Upper lobe of right lung (tissue), 1 donor: ENCODE measurements at regions not wholly inside any gene's neighbourhood (a gene's known extent, or its start where the extent isn't known, plus 50 kb on each side); places are given as distances from the start of the nearest gene placed in this dataset.

Source experiments
- ATAC-seq: fragments of 200-7000 bp; cut with Tn5 transposase; one replicate; pipeline ENCODE4 v1.9.1; 2020; ENCODE audit warnings: mild to moderate bottlenecking, moderate library complexity
- DNase-seq: peaks from one replicate; pipeline ENCODE4 v3.0.0-alpha.2; 2020
- H3K27ac ChIP-seq: fragments of 200-600 bp; one replicate; pipeline ENCODE4 v1.8.0; 2022
- H3K27me3 ChIP-seq: fragments of 200-600 bp; one replicate; pipeline ENCODE4 v1.8.0; 2022; ENCODE audit warnings: mild to moderate bottlenecking
- H3K36me3 ChIP-seq: fragments of 200-600 bp; one replicate; pipeline ENCODE4 v1.8.0; 2022
- H3K4me1 ChIP-seq: fragments of 200-600 bp; one replicate; pipeline ENCODE4 v1.8.0; 2022
- H3K4me3 ChIP-seq: fragments of 200-600 bp; one replicate; pipeline ENCODE4 v1.8.0; 2022; ENCODE audit warnings: mild to moderate bottlenecking
- H3K9me3 ChIP-seq: fragments of 200-600 bp; one replicate; pipeline ENCODE4 v1.8.0; 2022
- intact Hi-C: fragments of 100-400 bp; cut with DNase I; formaldehyde crosslinking; loops from one replicate; pipeline ENCODE4 v1.11.0; 2022
- TF ChIP-seq, protein P1 (sequence below): fragments of 200-600 bp; IDR thresholded peaks from one replicate; pipeline ENCODE4 v1.8.0; 2022; ENCODE audit warnings: antibody characterized with exemption
- donor health status: DM: no; HTN: yes; CAD: no; lungs with severe emphysema.

DNA sequence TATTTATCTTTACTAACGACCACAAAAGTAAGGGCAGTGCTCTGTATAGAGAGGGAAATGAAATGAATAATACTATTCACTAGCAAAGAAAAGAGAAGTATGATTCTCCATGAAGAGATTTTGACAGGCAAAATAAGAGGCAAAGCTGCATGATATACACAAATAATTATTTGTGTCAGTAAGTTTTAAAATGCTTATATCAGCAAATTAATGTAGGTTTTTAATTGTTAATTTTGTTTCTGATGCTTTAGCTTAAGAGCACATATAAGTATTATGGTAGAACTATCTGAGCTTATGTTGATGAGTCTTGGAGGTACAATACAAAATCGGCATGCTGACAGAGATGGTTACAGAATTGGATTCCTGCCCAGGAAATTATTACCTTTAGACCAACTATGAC lies 383.1 kb upstream of the VSTM2A start:
- intact Hi-C loops: no loop called here
- no peak for ATAC-seq

DNA sequence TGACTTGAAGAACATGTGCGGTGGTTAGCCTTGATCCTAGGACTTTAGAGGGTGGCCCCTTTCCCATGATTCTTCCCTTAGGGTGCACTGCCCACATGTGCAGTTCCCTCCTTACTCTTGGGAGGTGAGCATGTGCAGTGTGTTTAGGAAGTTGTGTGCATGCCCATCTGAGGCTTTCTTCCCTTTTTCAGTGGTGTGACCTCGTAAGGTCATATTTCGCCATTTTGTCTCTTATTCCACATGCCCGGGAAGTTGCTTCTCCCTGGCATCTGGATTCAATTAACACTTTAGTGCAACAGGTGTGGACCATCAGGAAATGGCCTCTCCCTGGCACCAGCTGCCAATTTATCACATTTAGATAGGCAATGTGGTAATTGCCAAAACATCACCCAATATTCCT lies 380.6 kb upstream of the VSTM2A start:
- no peak for ATAC-seq
- no peaks in the 10 kb centered on the region for H3K27me3 ChIP-seq
- no peaks in the 10 kb centered on the region for H3K36me3 ChIP-seq
- no peaks in the 10 kb centered on the region for H3K4me1 ChIP-seq
- no peak for DNase-seq
- H3K9me3 ChIP-seq: no peaks in the 10 kb centered on the region
- TF ChIP-seq, protein P1, sequence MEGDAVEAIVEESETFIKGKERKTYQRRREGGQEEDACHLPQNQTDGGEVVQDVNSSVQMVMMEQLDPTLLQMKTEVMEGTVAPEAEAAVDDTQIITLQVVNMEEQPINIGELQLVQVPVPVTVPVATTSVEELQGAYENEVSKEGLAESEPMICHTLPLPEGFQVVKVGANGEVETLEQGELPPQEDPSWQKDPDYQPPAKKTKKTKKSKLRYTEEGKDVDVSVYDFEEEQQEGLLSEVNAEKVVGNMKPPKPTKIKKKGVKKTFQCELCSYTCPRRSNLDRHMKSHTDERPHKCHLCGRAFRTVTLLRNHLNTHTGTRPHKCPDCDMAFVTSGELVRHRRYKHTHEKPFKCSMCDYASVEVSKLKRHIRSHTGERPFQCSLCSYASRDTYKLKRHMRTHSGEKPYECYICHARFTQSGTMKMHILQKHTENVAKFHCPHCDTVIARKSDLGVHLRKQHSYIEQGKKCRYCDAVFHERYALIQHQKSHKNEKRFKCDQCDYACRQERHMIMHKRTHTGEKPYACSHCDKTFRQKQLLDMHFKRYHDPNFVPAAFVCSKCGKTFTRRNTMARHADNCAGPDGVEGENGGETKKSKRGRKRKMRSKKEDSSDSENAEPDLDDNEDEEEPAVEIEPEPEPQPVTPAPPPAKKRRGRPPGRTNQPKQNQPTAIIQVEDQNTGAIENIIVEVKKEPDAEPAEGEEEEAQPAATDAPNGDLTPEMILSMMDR: no peak
- intact Hi-C loops: no loop called here
- no peak overlapping the region for H3K27ac ChIP-seq
- H3K4me3 ChIP-seq: no peak overlapping the region

More for the DNA sequence above, 383.1 kb upstream of the VSTM2A start:
- H3K9me3 ChIP-seq: no peaks in the 10 kb centered on the region
- H3K27me3 ChIP-seq: no peaks in the 10 kb centered on the region
- no peak overlapping the region for H3K27ac ChIP-seq
- TF ChIP-seq, protein P1: no peak
- H3K4me3 ChIP-seq: no peak overlapping the region
- no peaks in the 10 kb centered on the region for H3K4me1 ChIP-seq
- no peak for DNase-seq
- H3K36me3 ChIP-seq: no peaks in the 10 kb centered on the region

- H3K9me3 ChIP-seq: no peaks in the 10 kb centered on the region
- no peaks in the 10 kb centered on the region for H3K4me1 ChIP-seq
- H3K27me3 ChIP-seq: no peaks in the 10 kb centered on the region
- ATAC-seq (no peak), DNase-seq (no peak)
- intact Hi-C loops: no loop called here
- no peaks in the 10 kb centered on the region for H3K36me3 ChIP-seq
- no peak overlapping the region for H3K4me3 ChIP-seq
- H3K27ac ChIP-seq: no peak overlapping the region
- TF ChIP-seq, protein P1: no peak
Measured at GRCh38 chr7:54166419-54166818, 375.8 kb upstream of the VSTM2A start.

GRCh38 chr7:54179321-54180029 lies 362.7 kb upstream of the VSTM2A start:
- no peak overlapping the region for H3K27ac ChIP-seq
- H3K9me3 ChIP-seq: no peaks in the 10 kb centered on the region
- DNase-seq: no peak
- no peak for ATAC-seq
- TF ChIP-seq, protein P1: no peak
- H3K4me3 ChIP-seq: no peak overlapping the region
- no peaks in the 10 kb centered on the region for H3K36me3 ChIP-seq
- intact Hi-C loops: no loop called here
- no peaks in the 10 kb centered on the region for H3K4me1 ChIP-seq
- no peaks in the 10 kb centered on the region for H3K27me3 ChIP-seq

DNA sequence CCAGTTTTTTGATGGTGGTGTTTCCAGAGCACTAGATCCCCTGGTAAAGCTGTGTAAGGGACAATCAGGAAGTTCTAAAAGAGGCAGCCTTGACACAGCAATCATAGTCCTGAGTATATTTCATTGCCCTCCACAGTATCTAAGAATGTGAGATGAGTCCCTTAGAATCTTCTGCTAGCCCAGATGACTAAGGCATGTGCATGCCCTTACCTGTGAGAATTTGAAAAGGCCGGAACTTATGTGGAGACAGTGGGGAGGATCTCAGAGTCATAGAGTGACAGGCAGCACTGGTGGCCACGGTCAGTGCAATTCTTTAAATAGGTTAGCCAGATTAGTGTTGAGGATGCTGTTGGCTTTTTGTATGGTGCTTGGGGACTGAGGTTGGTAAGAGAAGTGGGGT lies 361.4 kb upstream of the VSTM2A start:
- TF ChIP-seq, protein P1: no peak

DNA sequence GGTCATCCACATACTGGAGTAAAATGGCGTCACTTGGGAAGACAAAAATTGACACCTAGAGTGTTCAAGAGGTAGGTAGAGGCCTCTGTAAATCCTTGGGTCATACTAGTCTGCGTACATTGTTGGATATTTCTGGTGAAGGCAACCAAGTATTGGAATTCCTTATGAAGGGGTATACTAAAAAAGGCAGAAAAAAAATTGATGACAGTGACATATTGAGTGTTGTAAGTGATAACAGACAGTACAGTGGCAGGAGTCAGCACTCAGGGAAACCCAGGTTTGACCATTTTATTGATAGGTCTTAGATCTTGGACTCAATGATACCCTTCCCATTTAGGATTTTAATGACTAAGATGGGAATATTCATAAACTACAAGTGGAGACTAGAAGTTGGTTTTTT lies 359.1 kb upstream of the VSTM2A start:
- ATAC-seq: no peak
- no peak for DNase-seq
- Histone ChIP-seq H3K27me3 (no peaks in the 10 kb centered on the region), H3K27ac (no peak overlapping the region), H3K36me3 (no peaks in the 10 kb centered on the region), H3K9me3 (no peaks in the 10 kb centered on the region), H3K4me1 (no peaks in the 10 kb centered on the region), H3K4me3 (no peak overlapping the region)
- intact Hi-C loops: no loop called here
- TF ChIP-seq, protein P1: no peak

More for the DNA sequence above, 361.4 kb upstream of the VSTM2A start:
- intact Hi-C loops: no loop called here
- Histone ChIP-seq H3K27me3 (no peaks in the 10 kb centered on the region), H3K36me3 (no peaks in the 10 kb centered on the region), H3K27ac (no peak overlapping the region), H3K4me3 (no peak overlapping the region), H3K9me3 (no peaks in the 10 kb centered on the region), H3K4me1 (no peaks in the 10 kb centered on the region)
- ATAC-seq: no peak
- DNase-seq: no peak
